ENCODE measurements at regions not wholly inside any gene's neighbourhood (a gene's known extent, or its start where the extent isn't known, plus 50 kb on each side); places are given as distances from the start of the nearest gene placed in this dataset.

GRCh38 chr13:65532231-65532630, 1697.9 kb downstream of the PCDH9 start:
- H3K27me3 ChIP-seq: no peaks in the 10 kb centered on the region
- H3K9me3 ChIP-seq: no peaks in the 10 kb centered on the region
- H3K4me3 ChIP-seq: no peak overlapping the region
- H3K36me3 ChIP-seq: no peaks in the 10 kb centered on the region
- no peak overlapping the region for H3K27ac ChIP-seq
- no peak overlapping the region for H3K9ac ChIP-seq (ENCODE audit: low read depth in 2 of 2, low read length in 2 of 2)
- no peak for DNase-seq
- intact Hi-C loops (cut with DNase I): no loop called here
- no peaks in the 10 kb centered on the region for H3K4me1 ChIP-seq
- TF ChIP-seq CTCF (IDR thresholded peaks at IDR 0.05): no peak

- Histone ChIP-seq H3K9me3 (no peaks in the 10 kb centered on the region), H3K4me1 (no peaks in the 10 kb centered on the region), H3K27me3 (no peaks in the 10 kb centered on the region), H3K36me3 (no peaks in the 10 kb centered on the region), H3K27ac (no peak overlapping the region), H3K9ac (ENCODE audit: low read depth in 2 of 2, low read length in 2 of 2) (no peak overlapping the region), H3K4me3 (no peak overlapping the region)
- DNase-seq: no peak
- intact Hi-C loops (cut with DNase I): no loop called here
- TF ChIP-seq CTCF (IDR thresholded peaks at IDR 0.05): no peak
These were observed 1699.4 kb downstream of the PCDH9 start for GRCh38 chr13:65530688-65531087.

- H3K27ac ChIP-seq: no peak overlapping the region
- H3K27me3 ChIP-seq: no peaks in the 10 kb centered on the region
- no peaks in the 10 kb centered on the region for H3K4me1 ChIP-seq
- H3K9ac ChIP-seq (ENCODE audit: low read depth in 2 of 2, low read length in 2 of 2): no peak overlapping the region
- H3K4me3 ChIP-seq: no peak overlapping the region
- no peaks in the 10 kb centered on the region for H3K9me3 ChIP-seq
- no peak for DNase-seq
- intact Hi-C loops (cut with DNase I): no loop called here
- H3K36me3 ChIP-seq: no peaks in the 10 kb centered on the region
- TF ChIP-seq CTCF (IDR thresholded peaks at IDR 0.05): no peak
These were observed 1700.6 kb downstream of the PCDH9 start for GRCh38 chr13:65529541-65529940.

GRCh38 chr13:65508745-65509144, 1721.4 kb downstream of the PCDH9 start:
- no peaks in the 10 kb centered on the region for H3K27me3 ChIP-seq
- H3K36me3 ChIP-seq: no peaks in the 10 kb centered on the region
- H3K4me1 ChIP-seq: no peaks in the 10 kb centered on the region
- H3K27ac ChIP-seq: no peak overlapping the region
- DNase-seq: no peak
- intact Hi-C loops (cut with DNase I): no loop called here
- H3K9ac ChIP-seq (ENCODE audit: low read depth in 2 of 2, low read length in 2 of 2): no peak overlapping the region
- H3K9me3 ChIP-seq: no peaks in the 10 kb centered on the region
- TF ChIP-seq CTCF (IDR thresholded peaks at IDR 0.05): no peak
- no peak overlapping the region for H3K4me3 ChIP-seq

GRCh38 chr13:65508338-65508737, 1721.8 kb downstream of the PCDH9 start:
- intact Hi-C loops (cut with DNase I): no loop called here
- Histone ChIP-seq H3K9me3 (no peaks in the 10 kb centered on the region), H3K36me3 (no peaks in the 10 kb centered on the region), H3K4me3 (no peak overlapping the region), H3K27me3 (no peaks in the 10 kb centered on the region), H3K27ac (no peak overlapping the region), H3K4me1 (no peaks in the 10 kb centered on the region), H3K9ac (ENCODE audit: low read depth in 2 of 2, low read length in 2 of 2) (no peak overlapping the region)
- DNase-seq: no peak
- no peak for TF ChIP-seq CTCF (IDR thresholded peaks at IDR 0.05)

- Histone ChIP-seq H3K36me3 (no peaks in the 10 kb centered on the region), H3K4me1 (no peaks in the 10 kb centered on the region), H3K27me3 (no peaks in the 10 kb centered on the region), H3K9me3 (no peaks in the 10 kb centered on the region), H3K27ac (no peak overlapping the region), H3K4me3 (no peak overlapping the region), H3K9ac (ENCODE audit: low read depth in 2 of 2, low read length in 2 of 2) (no peak overlapping the region)
- TF ChIP-seq CTCF (IDR thresholded peaks at IDR 0.05): no peak
- intact Hi-C loops (cut with DNase I): no loop called here
- DNase-seq: no peak
These were observed 1724.2 kb downstream of the PCDH9 start for GRCh38 chr13:65505941-65506340.

Data from colonic mucosa (tissue), 4 donors.